IMR-90 (cell line): ENCODE measurements at regions not wholly inside any gene's neighbourhood (a gene's known extent, or its start where the extent isn't known, plus 50 kb on each side); places are given as distances from the start of the nearest gene placed in this dataset.
"Not testable (repeated sequence)": the region's sequence is repeated elsewhere in the genome, so short reads cannot be mapped to it uniquely, and the experiment has no call there.

Experiments
- ATAC-seq: fragments of 200-7000 bp; cut with Tn5 transposase; 2 replicates; pipeline ENCODE4 v1.9.1; 2020; ENCODE audit warnings: low read depth, mild to moderate bottlenecking, moderate library complexity
- BruUV-seq: library from RNA; stranded (reverse); fragments of 400-500 nt; replicated peaks from 2 replicates; lab custom pipeline; 2021; lab: Mats Ljungman, UMichigan
- CTCF ChIA-PET: fragments of 300-600 bp; formaldehyde crosslinking; extraction: SDS; loops from one replicate; lab custom pipeline; 2021; ENCODE audit warnings: antibody characterized with exemption; lab: Yijun Ruan, JAX
- POLR2A ChIA-PET: fragments of 300-600 bp; sonication (Branson Sonifier 250); formaldehyde crosslinking; loops from one replicate; lab custom pipeline; 2022; ENCODE audit warnings: antibody characterized with exemption; ENCODE audit not compliant: unreplicated experiment; lab: Charles Lee
- DNase-seq: peaks from one replicate; pipeline ENCODE4 v3.0.0; 2013
- H2AFZ ChIP-seq: replicated peaks from 2 replicates; pipeline ENCODE3; 2013; ENCODE audit warnings: low read length, mild to moderate bottlenecking; ENCODE audit not compliant: poor library complexity
- H2AK5ac ChIP-seq: 2 replicates; pipeline ENCODE4 v1.6.1; 2013; ENCODE audit warnings: low read depth, low read length, inconsistent platforms
- H2AK9ac ChIP-seq: replicated peaks from 2 replicates; pipeline ENCODE3; 2013; ENCODE audit warnings: mild to moderate bottlenecking, low read depth, low read length, moderate library complexity; ENCODE audit not compliant: poor library complexity
- H2BK120ac ChIP-seq: 2 replicates; pipeline ENCODE4 v1.6.1; 2013; ENCODE audit warnings: low read depth, low read length, inconsistent platforms
- H2BK15ac ChIP-seq: 3 replicates; pipeline ENCODE4 v1.6.1; 2013; ENCODE audit warnings: low read depth, low read length, inconsistent platforms
- H2BK20ac ChIP-seq: 2 replicates; pipeline ENCODE4 v1.6.1; 2013; ENCODE audit warnings: low read depth, mild to moderate bottlenecking, inconsistent platforms, low read length, moderate library complexity
- H2BK5ac ChIP-seq: 2 replicates; pipeline ENCODE4 v1.6.1; 2013; ENCODE audit warnings: mild to moderate bottlenecking, low read depth, low read length, inconsistent platforms; ENCODE audit not compliant: poor library complexity, severe bottlenecking
- H3K14ac ChIP-seq: replicated peaks from 2 replicates; pipeline ENCODE4 v1.6.1; 2013; ENCODE audit warnings: low read depth, low read length, inconsistent platforms
- H3K18ac ChIP-seq: 2 replicates; pipeline ENCODE4 v1.6.1; 2013; ENCODE audit warnings: low read depth, low read length, control low read depth
- H3K23ac ChIP-seq: 2 replicates; pipeline ENCODE4 v1.6.1; 2013; ENCODE audit warnings: low read depth, low read length, inconsistent platforms
- H3K27ac ChIP-seq: 2 replicates; pipeline ENCODE4 v1.5.1; 2013; ENCODE audit warnings: mild to moderate bottlenecking, control low read depth, low read length; ENCODE audit not compliant: insufficient read depth
- H3K27me3 ChIP-seq: 2 replicates; pipeline ENCODE4 v1.6.1; 2013; ENCODE audit warnings: low read length; ENCODE audit not compliant: control insufficient read depth, insufficient read depth
- H3K36me3 ChIP-seq: 2 replicates; pipeline ENCODE4 v1.6.1; 2013; ENCODE audit warnings: low read length, mixed read lengths; ENCODE audit not compliant: control insufficient read depth, insufficient read depth
- H3K4ac ChIP-seq: 2 replicates; pipeline ENCODE4 v1.6.1; 2013; ENCODE audit warnings: low read depth, low read length, inconsistent platforms
- H3K4me1 ChIP-seq: 2 replicates; pipeline ENCODE4 v1.6.1; 2013; ENCODE audit warnings: low read length, mixed read lengths; ENCODE audit not compliant: control insufficient read depth, insufficient read depth
- H3K4me2 ChIP-seq: 2 replicates; pipeline ENCODE4 v1.6.1; 2013; ENCODE audit warnings: low read depth, mild to moderate bottlenecking, control low read depth, low read length, moderate library complexity
- H3K4me3 ChIP-seq: 2 replicates; pipeline ENCODE4 v1.5.1; 2013; ENCODE audit warnings: low read depth, mild to moderate bottlenecking, control low read depth, low read length, moderate library complexity; ENCODE audit not compliant: insufficient read depth
- H3K56ac ChIP-seq: 2 replicates; pipeline ENCODE4 v1.6.1; 2013; ENCODE audit warnings: low read length, inconsistent platforms; ENCODE audit not compliant: insufficient read depth; ENCODE audit errors: extremely low read depth
- H3K79me1 ChIP-seq, 2 experiments: 2 replicates each; pipeline ENCODE4 v1.6.1; 2013; ENCODE audit warnings: low read length in 2 of 2, inconsistent platforms in 1 of 2, low read depth in 1 of 2
- H3K9ac ChIP-seq: 2 replicates; pipeline ENCODE4 v1.6.1; 2013; ENCODE audit warnings: low read depth, low read length, control low read depth
- H3K9me1 ChIP-seq: 2 replicates; pipeline ENCODE4 v1.6.1; 2013; ENCODE audit warnings: low read length, inconsistent platforms; ENCODE audit not compliant: insufficient read depth
- H3K9me3 ChIP-seq: 2 replicates; pipeline ENCODE4 v1.6.1; 2013; ENCODE audit warnings: low read length; ENCODE audit not compliant: control insufficient read depth, insufficient read depth
- H4K20me1 ChIP-seq: 2 replicates; pipeline ENCODE4 v1.6.1; 2013; ENCODE audit warnings: low read length, inconsistent platforms; ENCODE audit not compliant: insufficient read depth
- H4K5ac ChIP-seq: 2 replicates; pipeline ENCODE4 v1.6.1; 2013; ENCODE audit warnings: mild to moderate bottlenecking, low read depth, low read length, control low read depth
- H4K8ac ChIP-seq, 2 experiments: 2 replicates each; pipeline ENCODE4 v1.6.1; 2013; ENCODE audit warnings: low read depth in 2 of 2, low read length in 2 of 2, control low read depth in 1 of 2, inconsistent platforms in 1 of 2
- H4K91ac ChIP-seq: 2 replicates; pipeline ENCODE4 v1.6.1; 2013; ENCODE audit warnings: low read depth, low read length, inconsistent platforms; ENCODE audit not compliant: insufficient read depth
- BHLHE40 ChIP-seq: fragments of 150-350 bp; IDR thresholded peaks from 2 replicates; pipeline ENCODE4 v1.6.1; 2016; ENCODE audit warnings: mild to moderate bottlenecking, low read depth, low read length
- WGBS, 2 experiments: methylation state at CpG; one replicate each; pipeline versions ENCODE4 v1.1.5 to v1.1.7; 2013; ENCODE audit warnings: missing lambda C conversion rate in 2 of 2; ENCODE audit not compliant: insufficient read length in 1 of 2; ENCODE audit errors: extremely low coverage in 2 of 2; 5-methylcytosine and 5-hydroxymethylcytosine counted together
- dilution Hi-C: fragments of 300-500 bp; cut with HindIII; formaldehyde crosslinking; loops from one replicate; pipeline ENCODE4 v1.14.3; 2018; ENCODE audit warnings: low sequenced_read_pairs; ENCODE audit not compliant: unreplicated experiment
- in situ Hi-C: fragments of 300-500 bp; cut with MboI; formaldehyde crosslinking; loops from 3 replicates; pipeline ENCODE4 v1.14.3; 2019; ENCODE audit warnings: low sequenced_read_pairs, inconsistent platforms, mixed read lengths
- intact Hi-C: fragments of 100-400 bp; cut with micrococcal nuclease; formaldehyde crosslinking; loops from 2 replicates; pipeline ENCODE4 v1.10.0; 2022
- TF ChIP-seq, protein P1 (sequence below): fragments of 150-350 bp; IDR thresholded peaks from 2 replicates; pipeline ENCODE4 v1.6.1; 2016; ENCODE audit warnings: low read depth, mild to moderate bottlenecking, low read length, moderate library complexity, borderline replicate concordance
- TF ChIP-seq, protein P2 (sequence below): conservative IDR thresholded peaks from 2 replicates; pipeline ENCODE4 v1.5.1; 2012; ENCODE audit warnings: mild to moderate bottlenecking, low read depth, low read length, improper control_type of control experiment

DNA sequence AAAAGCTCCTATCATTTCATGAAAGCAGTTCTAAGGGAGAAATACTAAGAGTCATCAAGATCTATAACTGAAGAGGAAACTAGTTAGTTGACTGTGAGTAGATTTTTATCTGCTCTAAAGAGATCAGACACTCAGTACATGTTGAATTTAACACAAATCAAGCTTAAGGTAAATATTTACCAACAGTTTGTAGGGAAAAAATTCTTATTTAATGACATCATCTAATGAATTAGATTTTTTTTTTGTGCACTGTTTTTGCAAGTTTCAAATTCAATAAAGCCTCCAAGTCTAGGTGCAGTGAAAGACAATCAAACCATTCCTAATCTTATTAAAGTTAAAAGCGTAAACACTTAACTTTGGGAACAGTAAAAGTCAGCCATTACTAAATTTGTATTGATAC is 93.0 kb upstream of the PRKD1 start:
- Histone ChIP-seq H3K4me3 (no peak overlapping the region), H4K91ac (no peak overlapping the region), H2AFZ (no peak overlapping the region), H3K4me2 (no peak overlapping the region), H3K36me3 (no peaks in the 10 kb centered on the region), H3K56ac (no peak overlapping the region), H3K9me1 (no peaks in the 10 kb centered on the region), H4K8ac (no peak overlapping the region), H3K4ac (no peak overlapping the region), H3K14ac (no peak overlapping the region), H3K9me3 (0 out of 2 replicates have a peak, but pooled peaks cover 2% of the 10 kb centered on the region), H3K27ac (no peak overlapping the region), H3K79me1 (no peaks in the 10 kb centered on the region), H3K18ac (no peak overlapping the region), H2BK5ac (no peak overlapping the region), H3K9ac (no peak overlapping the region), H2BK15ac (no peak overlapping the region), H3K23ac (no peak overlapping the region), H2BK20ac (no peak overlapping the region), H2BK120ac (no peak overlapping the region), H4K5ac (no peak overlapping the region), H3K27me3 (no peaks in the 10 kb centered on the region), H2AK9ac (no peak overlapping the region), H4K20me1 (no peaks in the 10 kb centered on the region), H2AK5ac (no peak overlapping the region), H3K4me1 (no peaks in the 10 kb centered on the region)
- DNase-seq = no peak
- no peak for ATAC-seq
- in situ Hi-C loops = loop anchor here (25.0 kb wide), 1 partner anchor 1258 kb away; the partner anchor contains the start of gene FOXG1
- intact Hi-C loops = no loop called here
- dilution Hi-C loops = no loop called here
- TF ChIP-seq, protein P1, sequence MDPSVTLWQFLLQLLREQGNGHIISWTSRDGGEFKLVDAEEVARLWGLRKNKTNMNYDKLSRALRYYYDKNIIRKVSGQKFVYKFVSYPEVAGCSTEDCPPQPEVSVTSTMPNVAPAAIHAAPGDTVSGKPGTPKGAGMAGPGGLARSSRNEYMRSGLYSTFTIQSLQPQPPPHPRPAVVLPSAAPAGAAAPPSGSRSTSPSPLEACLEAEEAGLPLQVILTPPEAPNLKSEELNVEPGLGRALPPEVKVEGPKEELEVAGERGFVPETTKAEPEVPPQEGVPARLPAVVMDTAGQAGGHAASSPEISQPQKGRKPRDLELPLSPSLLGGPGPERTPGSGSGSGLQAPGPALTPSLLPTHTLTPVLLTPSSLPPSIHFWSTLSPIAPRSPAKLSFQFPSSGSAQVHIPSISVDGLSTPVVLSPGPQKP = no peak
- TF ChIP-seq, protein P2, sequence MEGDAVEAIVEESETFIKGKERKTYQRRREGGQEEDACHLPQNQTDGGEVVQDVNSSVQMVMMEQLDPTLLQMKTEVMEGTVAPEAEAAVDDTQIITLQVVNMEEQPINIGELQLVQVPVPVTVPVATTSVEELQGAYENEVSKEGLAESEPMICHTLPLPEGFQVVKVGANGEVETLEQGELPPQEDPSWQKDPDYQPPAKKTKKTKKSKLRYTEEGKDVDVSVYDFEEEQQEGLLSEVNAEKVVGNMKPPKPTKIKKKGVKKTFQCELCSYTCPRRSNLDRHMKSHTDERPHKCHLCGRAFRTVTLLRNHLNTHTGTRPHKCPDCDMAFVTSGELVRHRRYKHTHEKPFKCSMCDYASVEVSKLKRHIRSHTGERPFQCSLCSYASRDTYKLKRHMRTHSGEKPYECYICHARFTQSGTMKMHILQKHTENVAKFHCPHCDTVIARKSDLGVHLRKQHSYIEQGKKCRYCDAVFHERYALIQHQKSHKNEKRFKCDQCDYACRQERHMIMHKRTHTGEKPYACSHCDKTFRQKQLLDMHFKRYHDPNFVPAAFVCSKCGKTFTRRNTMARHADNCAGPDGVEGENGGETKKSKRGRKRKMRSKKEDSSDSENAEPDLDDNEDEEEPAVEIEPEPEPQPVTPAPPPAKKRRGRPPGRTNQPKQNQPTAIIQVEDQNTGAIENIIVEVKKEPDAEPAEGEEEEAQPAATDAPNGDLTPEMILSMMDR = no peak
- no peak for TF ChIP-seq BHLHE40
- ChIA-PET POLR2A (no interaction called here), CTCF (interaction anchor here (0.9 kb wide), 1 partner anchor 250 kb away, joined by 3 read pairs; no protein-coding TSS in a partner anchor)
- no TSS peak for BruUV-seq
- no CpG with 5 or more reads among the region's 1 CpG for WGBS, 2 experiments

DNA sequence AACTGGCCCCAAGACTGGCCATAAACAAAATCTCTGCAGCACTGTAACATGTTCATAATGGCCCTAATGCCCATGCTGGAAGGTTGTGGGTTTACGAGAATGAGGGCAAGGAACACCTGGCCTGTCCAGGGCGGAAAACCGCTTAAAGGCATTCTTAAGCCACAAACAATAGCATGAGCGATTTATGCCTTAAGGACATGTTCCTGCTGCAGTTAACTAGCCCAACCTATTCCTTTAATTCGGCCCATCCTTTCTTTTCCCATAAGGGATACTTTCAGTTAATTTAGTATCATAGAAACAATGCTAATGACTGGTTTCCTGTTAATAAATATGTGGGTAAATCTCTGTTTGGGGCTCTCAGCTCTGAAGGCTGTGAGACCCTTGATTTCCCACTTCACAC is 95.7 kb upstream of the PRKD1 start:
- H3K4ac ChIP-seq, H3K79me1 ChIP-seq, H4K5ac ChIP-seq, H4K91ac ChIP-seq, ATAC-seq, POLR2A ChIA-PET, CTCF ChIA-PET, H3K36me3 ChIP-seq, H3K9ac ChIP-seq, H2BK20ac ChIP-seq, BruUV-seq, H2BK5ac ChIP-seq, H3K14ac ChIP-seq, H4K20me1 ChIP-seq, H2AK5ac ChIP-seq, H3K27ac ChIP-seq, H3K4me2 ChIP-seq, H3K23ac ChIP-seq, H3K18ac ChIP-seq, H3K56ac ChIP-seq, H2BK120ac ChIP-seq, H3K4me1 ChIP-seq, DNase-seq, H4K8ac ChIP-seq, H3K9me3 ChIP-seq, H2AK9ac ChIP-seq, H2AFZ ChIP-seq, H3K9me1 ChIP-seq, H3K4me3 ChIP-seq, dilution Hi-C loops, H3K27me3 ChIP-seq, H2BK15ac ChIP-seq, intact Hi-C loops: not testable (repeated sequence)
- WGBS, 2 experiments = 92% methylated on average over 2 of the region's 5 CpGs; no CpG with 5 or more reads in 1 of the 2 experiments
- in situ Hi-C loops = loop anchor here (25.0 kb wide), 1 partner anchor 1261 kb away; the partner anchor contains the start of gene FOXG1
